ENCODE measurements at regions not wholly inside any gene's neighbourhood (a gene's known extent, or its start where the extent isn't known, plus 50 kb on each side); places are given as distances from the start of the nearest gene placed in this dataset.

DNA sequence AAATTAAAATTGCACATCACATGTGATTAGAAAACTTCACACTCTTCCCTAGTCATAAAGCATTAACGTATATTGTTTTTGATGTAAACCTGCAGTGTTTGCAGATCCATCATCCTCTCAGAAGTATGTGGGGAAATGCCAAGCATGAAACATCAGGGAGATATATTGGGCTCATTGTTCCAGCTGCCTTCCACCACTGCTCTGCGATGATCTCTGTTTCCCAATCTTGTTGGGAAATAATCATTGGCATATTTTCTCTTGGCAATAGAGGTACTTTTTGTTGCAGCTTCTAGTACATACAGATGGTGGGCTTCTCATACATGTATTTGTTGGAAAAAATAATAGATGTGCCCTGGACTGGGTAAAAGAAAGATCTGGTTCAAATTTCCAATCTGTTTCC lies 466.3 kb upstream of the HS3ST1 start:
- Histone ChIP-seq H3K27me3 (ENCODE audit: insufficient read depth, low read length, poor library complexity, severe bottlenecking) (no peaks in the 10 kb centered on the region), H3K9me3 (ENCODE audit: low read length) (no peaks in the 10 kb centered on the region), H3K4me1 (ENCODE audit: insufficient read depth, low read length) (no peaks in the 10 kb centered on the region), H3K4me3 (ENCODE audit: low read length) (no peak overlapping the region), H3K27ac (ENCODE audit: low read depth, low read length) (no peak overlapping the region), H3K36me3 (ENCODE audit: insufficient read depth, low read length) (no peaks in the 10 kb centered on the region)
- Mint-ChIP-seq H3K27me3 (no peaks in the 10 kb centered on the region), H3K27ac (no peak overlapping the region), H3K4me3 (no peak overlapping the region), H3K36me3 (no peaks in the 10 kb centered on the region), H3K9me3 (peaks cover 2 to 12% (median 6%) of the 10 kb centered on the region in 5 donors), H3K4me1 (no peaks in the 10 kb centered on the region)
- ChIA-PET CTCF (no interaction called here), POLR2A (no interaction called here)
- DNase-seq = no peak

DNA sequence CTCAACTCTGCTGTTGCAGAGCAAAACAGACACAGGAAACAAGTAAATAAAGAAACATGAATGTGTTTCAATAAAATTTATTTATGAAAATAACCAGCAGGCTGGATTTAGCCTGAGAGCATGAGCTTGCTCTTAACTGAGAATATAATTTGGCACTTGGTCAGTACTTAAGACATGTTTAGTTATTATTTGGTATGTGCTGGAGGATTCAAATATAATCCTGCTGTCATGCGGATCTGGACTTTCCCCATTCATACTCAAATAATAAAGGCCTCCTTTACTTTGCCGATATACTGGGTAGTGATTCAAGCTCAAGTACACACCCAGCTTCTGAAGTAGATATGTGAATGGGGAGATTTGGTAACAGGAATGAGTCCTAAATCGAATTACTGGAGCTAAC lies 465.5 kb upstream of the HS3ST1 start:
- ChIA-PET POLR2A (no interaction called here), CTCF (no interaction called here)
- Histone ChIP-seq H3K4me1 (ENCODE audit: insufficient read depth, low read length) (no peaks in the 10 kb centered on the region), H3K36me3 (ENCODE audit: insufficient read depth, low read length) (no peaks in the 10 kb centered on the region), H3K27me3 (ENCODE audit: insufficient read depth, low read length, poor library complexity, severe bottlenecking) (no peaks in the 10 kb centered on the region), H3K9me3 (ENCODE audit: low read length) (no peaks in the 10 kb centered on the region), H3K27ac (ENCODE audit: low read depth, low read length) (no peak overlapping the region), H3K4me3 (ENCODE audit: low read length) (no peak overlapping the region)
- DNase-seq = no peak
- no peak overlapping the region for H3K27ac Mint-ChIP-seq
- H3K4me3 Mint-ChIP-seq = no peak overlapping the region
- peaks cover 2 to 12% (median 6%) of the 10 kb centered on the region in 5 donors for H3K9me3 Mint-ChIP-seq
- no peaks in the 10 kb centered on the region for H3K27me3 Mint-ChIP-seq
- no peaks in the 10 kb centered on the region for H3K36me3 Mint-ChIP-seq
- no peaks in the 10 kb centered on the region for H3K4me1 Mint-ChIP-seq

DNA sequence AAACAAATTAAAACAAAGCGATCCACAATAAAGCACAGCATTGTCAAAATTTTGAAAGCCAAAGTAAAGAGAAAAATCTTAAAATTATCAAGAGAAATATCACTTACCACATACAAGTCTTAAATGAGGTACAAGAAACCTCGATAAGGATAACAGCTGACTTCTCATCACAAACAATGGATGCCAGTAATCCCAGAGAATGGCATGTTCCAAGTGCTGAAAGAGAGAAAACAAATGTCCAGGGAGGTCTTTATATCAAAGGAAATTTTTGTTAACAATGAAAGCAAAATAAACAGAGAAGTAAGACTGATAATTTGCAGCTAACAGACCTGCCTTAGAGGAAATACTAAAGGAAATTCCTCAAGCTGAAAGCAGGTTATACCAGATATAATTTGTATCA lies 460.4 kb upstream of the HS3ST1 start:
- no peak overlapping the region for H3K27ac Mint-ChIP-seq
- H3K4me1 Mint-ChIP-seq = no peaks in the 10 kb centered on the region
- H3K27me3 Mint-ChIP-seq = peaks cover 0 to 2% of the 10 kb centered on the region in 2 donors
- ChIA-PET CTCF (no interaction called here), POLR2A (no interaction called here)
- H3K36me3 Mint-ChIP-seq = no peaks in the 10 kb centered on the region
- H3K9me3 ChIP-seq (ENCODE audit: low read length) = no peaks in the 10 kb centered on the region
- no peaks in the 10 kb centered on the region for H3K36me3 ChIP-seq (ENCODE audit: insufficient read depth, low read length)
- H3K4me3 Mint-ChIP-seq = no peak overlapping the region
- H3K4me1 ChIP-seq (ENCODE audit: insufficient read depth, low read length) = no peaks in the 10 kb centered on the region
- no peak overlapping the region for H3K27ac ChIP-seq (ENCODE audit: low read depth, low read length)
- no peaks in the 10 kb centered on the region for H3K27me3 ChIP-seq (ENCODE audit: insufficient read depth, low read length, poor library complexity, severe bottlenecking)
- no peak overlapping the region for H3K4me3 ChIP-seq (ENCODE audit: low read length)
- peaks cover 0 to 6% (median 5%) of the 10 kb centered on the region in 5 donors for H3K9me3 Mint-ChIP-seq
- DNase-seq = no peak

DNA sequence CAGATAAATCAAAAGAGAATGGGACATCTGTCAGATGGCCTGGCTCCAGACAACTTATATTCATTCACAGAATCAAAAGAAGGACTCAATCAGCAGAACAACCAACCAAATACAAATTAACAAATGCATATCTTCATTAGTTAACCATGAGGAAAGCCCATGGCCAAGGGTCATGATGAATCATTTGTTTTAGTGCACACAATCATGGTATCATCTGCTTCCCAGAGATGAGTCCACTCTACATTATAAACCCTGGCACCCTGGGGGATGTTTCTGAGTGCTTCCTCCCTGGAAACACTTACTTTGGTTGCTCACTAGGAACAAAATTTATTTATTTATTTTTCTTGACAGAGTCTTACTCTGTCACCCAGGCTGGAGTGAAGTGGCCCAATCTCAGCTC lies 453.3 kb upstream of the HS3ST1 start:
- Mint-ChIP-seq H3K4me1 (no peaks in the 10 kb centered on the region), H3K9me3 (peaks cover 0 to 6% (median 3%) of the 10 kb centered on the region in 5 donors), H3K4me3 (no peak overlapping the region), H3K27ac (no peak overlapping the region), H3K27me3 (no peaks in the 10 kb centered on the region), H3K36me3 (no peaks in the 10 kb centered on the region)
- Histone ChIP-seq H3K4me3 (ENCODE audit: low read length) (no peak overlapping the region), H3K27ac (ENCODE audit: low read depth, low read length) (no peak overlapping the region), H3K9me3 (ENCODE audit: low read length) (no peaks in the 10 kb centered on the region), H3K4me1 (ENCODE audit: insufficient read depth, low read length) (no peaks in the 10 kb centered on the region), H3K27me3 (ENCODE audit: insufficient read depth, low read length, poor library complexity, severe bottlenecking) (no peaks in the 10 kb centered on the region), H3K36me3 (ENCODE audit: insufficient read depth, low read length) (no peaks in the 10 kb centered on the region)
- DNase-seq = no peak
- ChIA-PET POLR2A (no interaction called here), CTCF (no interaction called here)

DNA sequence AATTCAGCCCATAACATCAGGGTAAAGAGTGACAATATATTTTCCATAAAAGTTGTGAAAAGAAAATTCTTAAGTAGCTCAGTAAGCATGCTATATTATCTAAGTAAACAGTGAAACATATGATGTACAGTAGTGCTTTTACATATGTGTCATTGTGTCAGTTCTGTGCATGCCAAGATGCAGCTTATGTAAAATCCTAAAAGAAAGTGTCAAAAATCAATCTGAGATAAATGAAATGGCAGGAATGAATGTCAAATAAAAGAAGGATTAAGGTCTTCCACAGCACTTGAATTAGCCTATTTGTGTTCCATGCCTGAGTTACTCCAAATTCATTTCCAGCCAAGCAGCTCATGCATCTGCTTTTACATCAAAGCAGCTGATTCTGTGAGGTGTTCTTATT lies 452.7 kb upstream of the HS3ST1 start:
- ChIA-PET POLR2A (no interaction called here), CTCF (no interaction called here)
- no peaks in the 10 kb centered on the region for H3K27me3 ChIP-seq (ENCODE audit: insufficient read depth, low read length, poor library complexity, severe bottlenecking)
- no peaks in the 10 kb centered on the region for H3K36me3 ChIP-seq (ENCODE audit: insufficient read depth, low read length)
- no peaks in the 10 kb centered on the region for H3K9me3 ChIP-seq (ENCODE audit: low read length)
- H3K27ac ChIP-seq (ENCODE audit: low read depth, low read length) = no peak overlapping the region
- Mint-ChIP-seq H3K27me3 (no peaks in the 10 kb centered on the region), H3K36me3 (no peaks in the 10 kb centered on the region), H3K27ac (no peak overlapping the region), H3K9me3 (peaks cover 0 to 10% (median 6%) of the 10 kb centered on the region in 5 donors), H3K4me1 (no peaks in the 10 kb centered on the region), H3K4me3 (no peak overlapping the region)
- H3K4me3 ChIP-seq (ENCODE audit: low read length) = no peak overlapping the region
- no peaks in the 10 kb centered on the region for H3K4me1 ChIP-seq (ENCODE audit: insufficient read depth, low read length)
- DNase-seq = no peak

DNA sequence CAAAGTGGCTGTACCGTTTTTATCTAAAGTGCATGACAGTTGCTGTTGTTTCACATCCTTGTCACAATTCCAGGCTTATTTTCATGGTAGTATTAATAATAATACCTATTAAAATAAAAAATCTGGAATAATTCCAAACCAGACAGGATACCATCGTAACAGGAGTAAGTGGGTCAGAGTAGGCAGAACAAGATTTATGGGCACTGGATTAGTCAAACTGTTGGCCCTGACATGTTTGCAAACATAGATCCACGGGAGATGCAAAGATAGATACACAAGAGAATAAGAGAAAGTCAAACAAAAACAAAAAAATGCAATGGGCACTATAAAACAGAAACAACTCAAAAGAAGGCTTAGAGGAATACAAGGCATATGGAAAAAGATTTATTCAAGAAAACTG lies 449.5 kb upstream of the HS3ST1 start:
- Mint-ChIP-seq H3K9me3 (peaks cover 0 to 10% (median 5%) of the 10 kb centered on the region in 5 donors), H3K36me3 (no peaks in the 10 kb centered on the region), H3K27ac (peak overlapping the region in 1 of 8 donors; percentile 18), H3K4me1 (no peaks in the 10 kb centered on the region), H3K27me3 (no peaks in the 10 kb centered on the region), H3K4me3 (no peak overlapping the region)
- H3K4me3 ChIP-seq (ENCODE audit: low read length) = no peak overlapping the region
- no peaks in the 10 kb centered on the region for H3K9me3 ChIP-seq (ENCODE audit: low read length)
- no peaks in the 10 kb centered on the region for H3K36me3 ChIP-seq (ENCODE audit: insufficient read depth, low read length)
- CTCF ChIA-PET = no interaction called here
- H3K4me1 ChIP-seq (ENCODE audit: insufficient read depth, low read length) = no peaks in the 10 kb centered on the region
- DNase-seq = no peak
- no peak overlapping the region for H3K27ac ChIP-seq (ENCODE audit: low read depth, low read length)
- no peaks in the 10 kb centered on the region for H3K27me3 ChIP-seq (ENCODE audit: insufficient read depth, low read length, poor library complexity, severe bottlenecking)
- POLR2A ChIA-PET = no interaction called here

DNA sequence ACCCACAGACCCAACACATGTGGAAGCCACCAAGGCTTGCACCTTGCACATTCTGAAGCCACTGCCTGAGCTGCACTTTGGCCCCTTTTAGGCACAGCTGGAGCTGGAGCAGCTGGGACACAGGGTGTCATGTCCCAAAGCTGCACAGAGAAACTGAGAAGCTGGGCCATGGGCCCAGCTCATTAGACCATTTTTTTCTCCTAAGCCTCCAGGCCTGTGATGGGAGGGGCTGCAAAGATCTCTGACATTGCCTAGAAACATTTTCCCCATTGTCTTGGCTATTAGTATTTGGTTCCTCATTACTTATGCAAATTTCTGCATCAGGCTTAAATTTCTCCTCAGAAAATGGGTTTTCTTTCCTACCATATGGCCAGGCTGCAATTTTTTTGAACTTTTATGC lies 447.4 kb upstream of the HS3ST1 start:
- Mint-ChIP-seq H3K36me3 (no peaks in the 10 kb centered on the region), H3K9me3 (peaks cover 0 to 10% (median 5%) of the 10 kb centered on the region in 5 donors), H3K27me3 (no peaks in the 10 kb centered on the region), H3K4me1 (no peaks in the 10 kb centered on the region), H3K4me3 (no peak overlapping the region), H3K27ac (no peak overlapping the region)
- no peaks in the 10 kb centered on the region for H3K4me1 ChIP-seq (ENCODE audit: insufficient read depth, low read length)
- H3K27ac ChIP-seq (ENCODE audit: low read depth, low read length) = no peak overlapping the region
- no peak for DNase-seq
- no peak overlapping the region for H3K4me3 ChIP-seq (ENCODE audit: low read length)
- no peaks in the 10 kb centered on the region for H3K27me3 ChIP-seq (ENCODE audit: insufficient read depth, low read length, poor library complexity, severe bottlenecking)
- POLR2A ChIA-PET = no interaction called here
- CTCF ChIA-PET = no interaction called here
- no peaks in the 10 kb centered on the region for H3K36me3 ChIP-seq (ENCODE audit: insufficient read depth, low read length)
- no peaks in the 10 kb centered on the region for H3K9me3 ChIP-seq (ENCODE audit: low read length)

DNA sequence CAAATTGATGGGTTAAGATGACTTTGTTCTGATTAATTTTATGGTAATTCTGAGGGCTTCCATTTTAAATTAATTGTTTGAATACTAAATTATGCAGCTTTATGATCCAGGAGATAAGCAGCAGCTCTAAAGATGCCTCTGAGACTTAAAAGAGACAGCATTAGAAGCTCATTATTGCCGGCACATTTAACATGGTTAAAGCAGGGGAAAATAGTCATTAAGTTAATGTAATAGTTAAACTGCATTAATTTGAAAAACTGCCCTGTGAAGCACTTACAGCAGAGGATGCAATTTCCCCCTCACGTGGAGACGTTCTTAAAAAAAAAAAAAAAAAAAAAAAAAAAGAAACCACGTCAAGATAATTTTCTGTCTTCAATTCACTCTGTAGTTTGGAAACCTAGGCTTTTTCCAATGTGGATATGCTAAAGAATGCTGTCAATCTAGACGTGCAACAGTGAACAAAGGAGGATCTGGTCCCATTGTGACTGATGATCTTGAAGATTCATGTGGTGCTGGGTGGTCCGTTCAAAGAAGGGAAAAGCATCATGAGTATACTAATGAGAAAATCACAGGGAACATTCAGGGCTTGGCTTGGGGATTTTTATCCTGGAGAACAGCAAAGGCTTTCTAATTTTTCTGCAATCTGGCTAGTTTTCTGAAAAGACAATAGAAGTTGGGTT lies 440.6 kb upstream of the HS3ST1 start:
- Mint-ChIP-seq H3K36me3 (no peaks in the 10 kb centered on the region), H3K4me3 (no peak overlapping the region), H3K9me3 (peaks cover 0 to 5% (median 2%) of the 10 kb centered on the region in 5 donors), H3K27ac (no peak overlapping the region), H3K27me3 (no peaks in the 10 kb centered on the region), H3K4me1 (no peaks in the 10 kb centered on the region)
- no peaks in the 10 kb centered on the region for H3K36me3 ChIP-seq (ENCODE audit: insufficient read depth, low read length)
- H3K4me3 ChIP-seq (ENCODE audit: low read length) = no peak overlapping the region
- no peak overlapping the region for H3K27ac ChIP-seq (ENCODE audit: low read depth, low read length)
- no peaks in the 10 kb centered on the region for H3K9me3 ChIP-seq (ENCODE audit: low read length)
- ChIA-PET POLR2A (no interaction called here), CTCF (no interaction called here)
- no peaks in the 10 kb centered on the region for H3K27me3 ChIP-seq (ENCODE audit: insufficient read depth, low read length, poor library complexity, severe bottlenecking)
- no peaks in the 10 kb centered on the region for H3K4me1 ChIP-seq (ENCODE audit: insufficient read depth, low read length)
- DNase-seq = no peak

DNA sequence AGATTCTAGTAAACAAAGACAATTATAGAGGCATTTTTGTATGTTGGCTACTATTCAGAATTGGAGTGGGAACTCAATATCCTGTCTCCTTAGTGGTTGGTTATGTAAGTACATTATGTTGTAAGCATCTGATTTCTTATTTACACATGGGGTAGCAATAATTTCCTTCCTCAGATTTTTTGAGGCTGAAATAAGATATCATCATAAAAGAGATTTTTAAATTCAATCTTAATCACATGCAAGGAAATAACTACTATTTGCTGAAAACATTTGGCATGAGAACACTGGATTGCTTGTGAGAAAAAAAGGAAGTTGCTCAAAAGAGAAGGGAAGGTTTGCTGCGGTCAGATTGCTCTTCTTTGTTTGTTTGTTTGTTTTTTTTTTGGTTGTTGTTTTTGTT lies 437.7 kb upstream of the HS3ST1 start:
- H3K4me1 Mint-ChIP-seq = no peaks in the 10 kb centered on the region
- no peak for DNase-seq
- Histone ChIP-seq H3K9me3 (ENCODE audit: low read length) (no peaks in the 10 kb centered on the region), H3K4me1 (ENCODE audit: insufficient read depth, low read length) (no peaks in the 10 kb centered on the region), H3K4me3 (ENCODE audit: low read length) (no peak overlapping the region), H3K36me3 (ENCODE audit: insufficient read depth, low read length) (no peaks in the 10 kb centered on the region), H3K27me3 (ENCODE audit: insufficient read depth, low read length, poor library complexity, severe bottlenecking) (no peaks in the 10 kb centered on the region), H3K27ac (ENCODE audit: low read depth, low read length) (no peak overlapping the region)
- H3K9me3 Mint-ChIP-seq = peaks cover 0 to 5% (median 2%) of the 10 kb centered on the region in 5 donors
- H3K36me3 Mint-ChIP-seq = no peaks in the 10 kb centered on the region
- H3K4me3 Mint-ChIP-seq = no peak overlapping the region
- ChIA-PET CTCF (no interaction called here), POLR2A (no interaction called here)
- peaks cover 0 to 3% of the 10 kb centered on the region in 2 donors for H3K27me3 Mint-ChIP-seq
- H3K27ac Mint-ChIP-seq = no peak overlapping the region
